A673 (cell line): ENCODE measurements at regions not wholly inside any gene's neighbourhood (a gene's known extent, or its start where the extent isn't known, plus 50 kb on each side); places are given as distances from the start of the nearest gene placed in this dataset.

Experiments used
- BruUV-seq: library from RNA; stranded (reverse); fragments of 400-500 nt; replicated peaks from 2 replicates; lab custom pipeline; 2021; lab: Mats Ljungman, UMichigan
- CTCF ChIA-PET: fragments of 300-600 bp; sonication (Branson Sonifier 250); formaldehyde crosslinking; loops from one replicate; lab custom pipeline; 2022; ENCODE audit warnings: antibody characterized with exemption; lab: Charles Lee
- POLR2A ChIA-PET: fragments of 300-600 bp; sonication (Branson Sonifier 250); formaldehyde crosslinking; loops from one replicate; lab custom pipeline; 2022; ENCODE audit warnings: antibody characterized with exemption; ENCODE audit not compliant: low non-redundant PET; lab: Charles Lee
- DNase-seq: peaks from one replicate; pipeline ENCODE4 v3.0.0-alpha.2; 2015; ENCODE audit warnings: low spot score
- H3K27ac ChIP-seq: fragments of 200-600 bp; sonication (generic); 2 replicates; pipeline ENCODE4 v1.5.1; 2016; ENCODE audit warnings: mixed run types, low read depth, mild to moderate bottlenecking, mixed read lengths, antibody characterized with exemption, low read length; ENCODE audit not compliant: poor library complexity, severe bottlenecking
- H3K27me3 ChIP-seq: fragments of 200-600 bp; sonication (generic); replicated peaks from 2 replicates; pipeline ENCODE4 v1.6.1; 2017; ENCODE audit warnings: mixed run types, low read depth, mild to moderate bottlenecking, mixed read lengths, antibody characterized with exemption, low read length; ENCODE audit not compliant: insufficient read depth, poor library complexity
- H3K36me3 ChIP-seq: fragments of 200-600 bp; sonication (generic); 2 replicates; pipeline ENCODE4 v1.6.1; 2016; ENCODE audit warnings: mixed run types, mild to moderate bottlenecking, mixed read lengths, antibody characterized with exemption, low read length; ENCODE audit not compliant: insufficient read depth, poor library complexity, severe bottlenecking
- H3K4me1 ChIP-seq: fragments of 200-600 bp; sonication (generic); 2 replicates; pipeline ENCODE4 v1.6.1; 2017; ENCODE audit warnings: mixed run types, mild to moderate bottlenecking, mixed read lengths, antibody characterized with exemption, low read length; ENCODE audit not compliant: insufficient read depth, poor library complexity, severe bottlenecking
- H3K4me3 ChIP-seq: fragments of 200-600 bp; sonication (generic); 2 replicates; pipeline ENCODE4 v1.5.1; 2016; ENCODE audit warnings: low read depth, mixed run types, mild to moderate bottlenecking, mixed read lengths, low read length; ENCODE audit not compliant: poor library complexity, severe bottlenecking
- H3K9me3 ChIP-seq: fragments of 200-600 bp; sonication (generic); 2 replicates; pipeline ENCODE4 v1.6.1; 2016; ENCODE audit warnings: mixed run types, low read depth, mild to moderate bottlenecking, mixed read lengths, antibody characterized with exemption, low read length; ENCODE audit not compliant: poor library complexity, severe bottlenecking
- EZH2 ChIP-seq: fragments of 200-600 bp; sonication (generic); IDR thresholded peaks from 2 replicates; pipeline ENCODE4 v1.6.1; 2017; ENCODE audit warnings: borderline replicate concordance, low read depth, mild to moderate bottlenecking, mixed read lengths, antibody characterized with exemption, low read length; ENCODE audit not compliant: poor library complexity, severe bottlenecking
- intact Hi-C: fragments of 100-400 bp; cut with micrococcal nuclease; formaldehyde crosslinking; loops from one replicate; pipeline ENCODE4 v1.10.0; 2022; ENCODE audit not compliant: unreplicated experiment
- TF ChIP-seq, protein P1 (sequence below): fragments of 300-800, 200-600 bp; sonication (generic); conservative IDR thresholded peaks from 2 replicates; pipeline ENCODE4 v1.5.1; 2017; ENCODE audit warnings: low read depth, mild to moderate bottlenecking, antibody characterized with exemption, low read length, moderate library complexity, mixed read lengths

DNA sequence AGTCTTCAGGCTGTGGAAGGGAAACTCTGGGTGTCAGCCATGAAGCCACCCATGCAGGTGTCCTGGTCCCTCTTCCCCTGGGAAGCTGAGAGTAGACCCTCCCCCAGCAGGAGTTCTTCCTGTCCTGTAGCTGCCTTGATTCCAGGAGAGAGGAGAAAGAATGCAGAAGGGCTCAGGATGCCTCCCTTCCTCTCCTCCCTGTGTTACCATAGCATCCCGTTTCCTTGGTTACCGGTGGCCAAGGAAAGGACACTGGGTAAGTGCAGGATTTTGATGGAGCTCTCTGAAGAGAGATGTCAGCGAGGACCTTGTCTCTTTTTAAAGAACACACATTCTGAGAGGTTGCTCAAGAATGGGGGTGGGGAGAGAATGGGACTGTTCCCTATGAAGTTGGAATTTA, 304.1 kb upstream of the N4BP1 start:
- BruUV-seq: no TSS peak
- Histone ChIP-seq H3K36me3 (no peaks in the 10 kb centered on the region), H3K9me3 (no peaks in the 10 kb centered on the region), H3K27me3 (peaks cover 13% of the 10 kb centered on the region), H3K4me1 (no peaks in the 10 kb centered on the region), H3K4me3 (no peak overlapping the region), H3K27ac (no peak overlapping the region)
- intact Hi-C loops: no loop called here
- no peak for TF ChIP-seq EZH2
- TF ChIP-seq, protein P1, sequence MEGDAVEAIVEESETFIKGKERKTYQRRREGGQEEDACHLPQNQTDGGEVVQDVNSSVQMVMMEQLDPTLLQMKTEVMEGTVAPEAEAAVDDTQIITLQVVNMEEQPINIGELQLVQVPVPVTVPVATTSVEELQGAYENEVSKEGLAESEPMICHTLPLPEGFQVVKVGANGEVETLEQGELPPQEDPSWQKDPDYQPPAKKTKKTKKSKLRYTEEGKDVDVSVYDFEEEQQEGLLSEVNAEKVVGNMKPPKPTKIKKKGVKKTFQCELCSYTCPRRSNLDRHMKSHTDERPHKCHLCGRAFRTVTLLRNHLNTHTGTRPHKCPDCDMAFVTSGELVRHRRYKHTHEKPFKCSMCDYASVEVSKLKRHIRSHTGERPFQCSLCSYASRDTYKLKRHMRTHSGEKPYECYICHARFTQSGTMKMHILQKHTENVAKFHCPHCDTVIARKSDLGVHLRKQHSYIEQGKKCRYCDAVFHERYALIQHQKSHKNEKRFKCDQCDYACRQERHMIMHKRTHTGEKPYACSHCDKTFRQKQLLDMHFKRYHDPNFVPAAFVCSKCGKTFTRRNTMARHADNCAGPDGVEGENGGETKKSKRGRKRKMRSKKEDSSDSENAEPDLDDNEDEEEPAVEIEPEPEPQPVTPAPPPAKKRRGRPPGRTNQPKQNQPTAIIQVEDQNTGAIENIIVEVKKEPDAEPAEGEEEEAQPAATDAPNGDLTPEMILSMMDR: no peak
- ChIA-PET CTCF (no interaction called here), POLR2A (no interaction called here)
- DNase-seq: no peak

DNA sequence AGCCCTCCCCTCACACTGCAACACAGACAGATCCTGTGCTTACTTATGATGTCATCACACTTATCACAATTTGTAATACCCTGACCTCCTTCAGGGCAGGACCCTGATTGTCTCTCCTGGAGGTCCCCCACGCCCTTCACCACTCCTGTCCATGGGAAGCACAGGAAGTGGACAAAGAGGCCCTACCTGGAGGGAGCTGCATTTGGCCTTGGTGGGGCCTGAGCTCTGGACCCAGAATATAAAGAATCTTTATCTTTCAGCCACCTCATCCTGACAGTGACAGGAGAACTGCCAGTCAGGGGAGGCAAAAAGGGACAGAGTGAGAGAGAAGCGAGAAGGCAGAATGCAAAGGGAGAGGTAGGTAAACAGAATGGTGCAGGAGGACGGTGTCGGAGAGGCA, 303.4 kb upstream of the N4BP1 start:
- no peaks in the 10 kb centered on the region for H3K36me3 ChIP-seq
- H3K9me3 ChIP-seq: no peaks in the 10 kb centered on the region
- TF ChIP-seq, protein P1: no peak
- no peak for TF ChIP-seq EZH2
- CTCF ChIA-PET: no interaction called here
- no peak overlapping the region for H3K4me3 ChIP-seq
- no TSS peak for BruUV-seq
- H3K27ac ChIP-seq: no peak overlapping the region
- H3K4me1 ChIP-seq: no peaks in the 10 kb centered on the region
- H3K27me3 ChIP-seq: peaks cover 20% of the 10 kb centered on the region
- DNase-seq: no peak
- POLR2A ChIA-PET: no interaction called here
- intact Hi-C loops: no loop called here

DNA sequence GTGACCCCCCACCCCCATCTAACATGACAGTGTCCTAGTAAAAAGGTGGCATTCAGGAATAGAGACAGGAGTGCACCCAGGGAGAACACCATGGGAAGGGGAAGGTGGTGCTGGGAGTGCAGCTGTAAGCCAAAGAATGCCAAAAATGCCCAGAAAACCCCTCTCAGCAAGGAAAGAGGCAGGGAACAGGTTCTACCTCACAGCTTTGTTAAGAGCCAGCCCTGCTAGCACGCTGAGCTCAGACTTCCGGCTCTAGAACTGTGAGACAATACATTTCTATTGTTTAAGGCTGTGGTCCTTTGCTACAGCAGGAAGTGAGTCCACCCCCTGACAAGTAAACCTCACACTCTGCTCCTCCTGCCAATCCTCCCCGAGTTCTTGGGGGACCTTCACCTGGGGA, 302.4 kb upstream of the N4BP1 start:
- POLR2A ChIA-PET: interaction anchor here (0.7 kb wide), 1 partner anchor 40 kb away, joined by 3 read pairs; no protein-coding TSS in a partner anchor
- H3K4me1 ChIP-seq: no peaks in the 10 kb centered on the region
- intact Hi-C loops: no loop called here
- no peak overlapping the region for H3K4me3 ChIP-seq
- no peak for DNase-seq
- H3K36me3 ChIP-seq: no peaks in the 10 kb centered on the region
- TF ChIP-seq EZH2: no peak
- TF ChIP-seq, protein P1: no peak
- no peak overlapping the region for H3K27ac ChIP-seq
- BruUV-seq: no TSS peak
- CTCF ChIA-PET: no interaction called here
- no peaks in the 10 kb centered on the region for H3K9me3 ChIP-seq
- H3K27me3 ChIP-seq: peaks cover 27% of the 10 kb centered on the region
